ENCODE measurements at regions not wholly inside any gene's neighbourhood (a gene's known extent, or its start where the extent isn't known, plus 50 kb on each side); places are given as distances from the start of the nearest gene placed in this dataset.
"Not testable (repeated sequence)": the region's sequence is repeated elsewhere in the genome, so short reads cannot be mapped to it uniquely, and the experiment has no call there.

- Mint-ChIP-seq H3K27me3 (peaks cover 13% of the 10 kb centered on the region), H3K9me3 (no peaks in the 10 kb centered on the region), H3K4me1 (no peaks in the 10 kb centered on the region), H3K27ac (no peak overlapping the region), H3K36me3 (no peaks in the 10 kb centered on the region), H3K4me3 (no peak overlapping the region)
- POLR2A ChIA-PET: no interaction called here
- ATAC-seq (ENCODE audit: low read depth) (no peak), DNase-seq (no peak)
Measured at GRCh38 chr2:219737270-219737691, 109.9 kb downstream of the SLC4A3 start.

GRCh38 chr2:219739066-219739465 is 111.6 kb downstream of the SLC4A3 start:
- Mint-ChIP-seq H3K36me3 (no peaks in the 10 kb centered on the region), H3K27me3 (peaks cover 9% of the 10 kb centered on the region), H3K9me3 (no peaks in the 10 kb centered on the region), H3K4me1 (no peaks in the 10 kb centered on the region), H3K4me3 (no peak overlapping the region), H3K27ac (no peak overlapping the region)
- POLR2A ChIA-PET: no interaction called here
- DNase-seq: no peak
- ATAC-seq (ENCODE audit: low read depth): no peak

DNA sequence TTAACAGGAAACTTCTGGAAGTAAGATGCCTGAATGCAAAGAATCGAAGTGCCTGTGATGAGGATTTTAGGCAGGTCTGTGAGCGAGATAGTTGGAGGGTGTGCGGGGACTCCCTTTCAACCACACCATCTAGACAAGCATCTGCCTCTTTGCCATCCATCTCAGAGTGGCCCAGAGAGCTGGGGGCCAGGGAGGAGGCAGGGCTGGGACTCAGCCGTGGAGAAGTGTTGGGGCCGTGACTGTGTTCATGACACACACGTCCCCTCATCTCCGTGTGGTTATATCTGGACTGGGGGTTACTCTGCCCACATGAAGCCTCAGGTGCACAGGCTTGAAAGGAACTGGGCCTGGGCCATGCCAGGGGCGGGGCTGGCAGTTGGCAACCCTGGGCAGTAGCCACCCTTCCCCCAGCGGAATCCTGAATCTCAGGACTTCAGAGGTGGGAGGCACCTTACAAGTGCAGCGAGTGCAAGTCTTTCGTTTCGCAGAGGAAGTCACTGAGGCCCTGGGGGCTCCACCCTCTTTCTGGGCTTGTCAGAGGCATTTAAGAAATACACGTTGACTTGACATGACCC is 112.5 kb downstream of the SLC4A3 start:
- H3K4me3 Mint-ChIP-seq: no peak overlapping the region
- H3K4me1 Mint-ChIP-seq: no peaks in the 10 kb centered on the region
- H3K36me3 Mint-ChIP-seq: no peaks in the 10 kb centered on the region
- POLR2A ChIA-PET: no interaction called here
- H3K27ac Mint-ChIP-seq: no peak overlapping the region
- no peaks in the 10 kb centered on the region for H3K9me3 Mint-ChIP-seq
- peaks cover 9% of the 10 kb centered on the region for H3K27me3 Mint-ChIP-seq
- no peak for DNase-seq
- ATAC-seq (ENCODE audit: low read depth): no peak

DNA sequence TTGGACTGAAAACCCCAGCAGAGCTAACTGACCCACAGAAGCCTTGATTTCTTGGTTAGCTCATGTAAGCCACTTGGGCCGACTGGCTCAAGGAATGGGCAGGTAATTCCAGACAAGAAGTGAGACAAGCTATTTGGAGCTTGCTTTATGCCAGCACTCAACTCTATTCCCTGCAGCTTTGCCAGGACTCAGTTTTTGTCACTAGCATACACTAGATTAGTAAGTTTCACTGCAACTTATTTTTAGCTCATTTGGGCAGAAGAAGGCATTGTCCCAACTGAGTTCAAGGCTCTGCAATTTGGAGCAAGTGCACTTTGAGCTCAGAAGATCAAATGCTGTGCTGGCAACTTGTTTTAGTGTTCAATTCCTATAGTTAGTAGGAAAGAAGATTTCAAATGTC is 116.1 kb downstream of the SLC4A3 start:
- POLR2A ChIA-PET: no interaction called here
- Mint-ChIP-seq H3K4me3 (no peak overlapping the region), H3K27ac (no peak overlapping the region), H3K36me3 (no peaks in the 10 kb centered on the region), H3K27me3 (no peaks in the 10 kb centered on the region), H3K9me3 (no peaks in the 10 kb centered on the region), H3K4me1 (no peaks in the 10 kb centered on the region)
- ATAC-seq (ENCODE audit: low read depth) (no peak), DNase-seq (no peak)

DNA sequence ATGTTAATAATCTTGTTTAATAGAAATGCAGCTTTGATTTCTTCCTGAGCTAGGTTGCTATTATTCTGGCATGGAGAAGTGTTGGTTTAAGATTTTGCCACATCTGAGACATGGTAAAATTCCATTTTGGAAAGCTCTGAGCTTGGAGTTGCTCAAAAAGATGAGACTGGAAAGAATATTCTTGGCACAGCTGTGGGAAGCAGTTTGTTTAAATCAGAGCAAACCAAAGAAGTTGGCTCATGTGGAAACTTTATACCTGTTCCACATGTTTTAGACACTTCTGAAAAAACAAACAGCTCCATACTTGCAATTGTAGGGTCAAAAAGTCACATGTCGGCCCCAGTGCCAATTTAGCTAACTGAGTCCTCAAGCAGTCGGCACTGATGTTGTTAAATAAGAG is 116.6 kb downstream of the SLC4A3 start:
- Mint-ChIP-seq H3K27me3 (no peaks in the 10 kb centered on the region), H3K27ac (no peak overlapping the region), H3K4me3 (no peak overlapping the region), H3K4me1 (no peaks in the 10 kb centered on the region), H3K9me3 (no peaks in the 10 kb centered on the region), H3K36me3 (no peaks in the 10 kb centered on the region)
- POLR2A ChIA-PET: no interaction called here
- ATAC-seq (ENCODE audit: low read depth) (no peak), DNase-seq (no peak)

DNA sequence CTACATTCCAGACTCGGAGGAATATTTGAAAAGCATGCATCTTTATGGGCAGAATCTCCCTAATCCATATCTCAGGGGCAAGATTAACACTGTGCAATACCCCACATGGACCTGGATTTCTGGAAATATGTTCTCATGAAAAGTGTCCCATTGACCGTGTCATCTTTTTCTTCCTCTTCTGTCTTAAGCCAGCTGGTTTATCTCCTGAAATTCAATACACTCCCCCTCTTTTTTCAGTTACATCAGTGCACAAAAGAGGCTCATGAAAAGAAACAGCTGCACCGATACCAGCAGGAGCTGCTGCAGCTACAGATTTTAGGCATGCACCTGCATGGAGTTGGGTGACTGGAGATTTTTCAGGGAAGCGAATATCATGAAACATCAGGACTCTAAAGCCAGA is 117.2 kb downstream of the SLC4A3 start:
- Mint-ChIP-seq H3K9me3 (no peaks in the 10 kb centered on the region), H3K4me3 (no peak overlapping the region), H3K4me1 (no peaks in the 10 kb centered on the region), H3K27ac (no peak overlapping the region), H3K36me3 (no peaks in the 10 kb centered on the region), H3K27me3 (no peaks in the 10 kb centered on the region)
- POLR2A ChIA-PET: no interaction called here
- ATAC-seq (ENCODE audit: low read depth): no peak
- no peak for DNase-seq

DNA sequence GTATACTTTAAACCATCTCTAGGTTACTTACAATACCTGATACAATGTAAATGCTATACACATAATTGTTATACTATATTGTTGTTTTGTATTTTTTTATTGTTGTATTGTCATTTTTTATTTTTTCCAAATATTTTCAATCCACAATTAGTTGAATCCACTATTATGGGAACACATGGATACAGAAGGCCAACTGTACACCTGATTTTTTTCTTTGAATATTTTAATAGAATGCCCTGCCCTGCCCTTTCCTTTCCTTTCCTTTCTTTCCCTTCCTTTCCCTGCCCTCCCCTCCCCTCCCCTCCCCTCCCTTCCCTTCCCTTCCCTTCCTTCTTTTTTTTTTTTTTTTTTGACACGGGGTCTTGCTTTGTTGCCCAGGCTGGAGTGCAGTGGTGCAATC is 120.2 kb downstream of the SLC4A3 start:
- no peaks in the 10 kb centered on the region for H3K9me3 Mint-ChIP-seq
- no peaks in the 10 kb centered on the region for H3K36me3 Mint-ChIP-seq
- H3K4me1 Mint-ChIP-seq: no peaks in the 10 kb centered on the region
- POLR2A ChIA-PET: no interaction called here
- DNase-seq (no peak), ATAC-seq (ENCODE audit: low read depth) (no peak)
- no peaks in the 10 kb centered on the region for H3K27me3 Mint-ChIP-seq
- no peak overlapping the region for H3K27ac Mint-ChIP-seq
- no peak overlapping the region for H3K4me3 Mint-ChIP-seq

DNA sequence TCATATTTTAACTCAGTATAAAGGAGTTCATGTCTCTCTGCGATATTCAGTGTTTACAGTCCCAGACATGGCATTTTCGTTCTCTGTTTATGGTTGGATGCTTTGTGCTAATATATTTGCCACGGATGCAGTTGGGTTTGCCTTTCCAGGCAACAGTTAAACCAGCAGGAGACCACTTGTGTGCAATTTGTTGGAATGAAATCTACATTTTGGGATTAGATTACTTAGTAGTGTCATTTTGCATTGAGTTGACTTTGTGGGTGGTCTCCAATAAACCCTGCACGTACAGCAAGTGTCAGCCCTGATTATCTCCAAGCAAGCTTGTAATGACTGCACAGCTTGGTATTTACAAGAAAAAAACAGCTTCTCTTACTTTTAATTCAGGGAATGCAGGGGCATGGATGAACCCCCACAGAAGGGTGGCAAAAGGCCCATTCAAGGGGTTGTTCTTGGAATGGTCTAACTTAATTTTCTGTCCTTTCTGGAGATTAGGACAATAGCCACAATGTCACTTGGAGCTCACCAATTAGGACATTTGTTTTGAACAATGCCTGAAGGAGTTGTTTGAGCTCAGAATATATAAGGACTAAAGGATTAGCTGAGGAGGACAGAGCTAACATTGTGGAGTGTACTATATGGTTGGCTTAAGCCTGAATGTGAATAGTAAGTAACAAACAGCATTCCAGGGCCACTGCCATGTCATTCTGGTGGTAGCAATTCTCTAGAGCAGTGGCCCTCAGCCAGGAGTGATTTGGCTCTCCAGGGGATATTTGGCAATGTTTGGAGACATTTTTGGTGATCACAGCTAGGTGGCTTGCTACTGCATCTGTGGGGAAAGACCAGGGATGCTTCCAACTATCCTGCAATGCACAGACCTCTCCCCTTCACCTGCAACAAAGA is 121.5 kb downstream of the SLC4A3 start:
- H3K27ac Mint-ChIP-seq: no peak overlapping the region
- no peak overlapping the region for H3K4me3 Mint-ChIP-seq
- H3K27me3 Mint-ChIP-seq: no peaks in the 10 kb centered on the region
- POLR2A ChIA-PET: no interaction called here
- ATAC-seq (ENCODE audit: low read depth) (no peak), DNase-seq (no peak)
- no peaks in the 10 kb centered on the region for H3K9me3 Mint-ChIP-seq
- H3K36me3 Mint-ChIP-seq: no peaks in the 10 kb centered on the region
- no peaks in the 10 kb centered on the region for H3K4me1 Mint-ChIP-seq

GRCh38 chr2:219751121-219751520 is 123.7 kb downstream of the SLC4A3 start:
- H3K27me3 Mint-ChIP-seq; ATAC-seq (ENCODE audit: low read depth); H3K36me3 Mint-ChIP-seq; POLR2A ChIA-PET; DNase-seq; H3K9me3 Mint-ChIP-seq; H3K4me3 Mint-ChIP-seq; H3K27ac Mint-ChIP-seq; H3K4me1 Mint-ChIP-seq: not testable (repeated sequence)

DNA sequence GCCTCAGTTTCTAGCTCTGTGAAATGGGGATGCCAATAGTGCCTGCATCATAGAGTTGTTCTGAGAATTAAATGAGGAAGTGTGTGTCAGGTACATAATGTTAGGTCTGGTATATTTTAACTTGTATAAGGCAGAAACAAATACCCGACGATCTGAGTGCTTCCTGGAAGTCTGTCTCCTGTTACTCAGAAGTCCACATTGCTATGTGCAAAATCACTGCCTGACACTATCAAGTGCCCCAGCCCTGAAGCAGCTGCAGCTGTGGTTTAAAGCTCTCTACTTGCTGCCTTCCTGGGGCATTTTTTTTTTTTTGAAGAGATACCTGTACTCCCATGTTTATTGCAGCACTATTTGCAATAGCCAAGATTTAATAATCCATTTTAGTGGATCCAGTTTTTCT is 125.3 kb downstream of the SLC4A3 start:
- DNase-seq: no peak
- ATAC-seq (ENCODE audit: low read depth): no peak
- Mint-ChIP-seq H3K36me3 (no peaks in the 10 kb centered on the region), H3K27me3 (no peaks in the 10 kb centered on the region), H3K9me3 (peaks cover 4% of the 10 kb centered on the region), H3K4me3 (no peak overlapping the region), H3K27ac (no peak overlapping the region), H3K4me1 (no peaks in the 10 kb centered on the region)
- POLR2A ChIA-PET: no interaction called here

DNA sequence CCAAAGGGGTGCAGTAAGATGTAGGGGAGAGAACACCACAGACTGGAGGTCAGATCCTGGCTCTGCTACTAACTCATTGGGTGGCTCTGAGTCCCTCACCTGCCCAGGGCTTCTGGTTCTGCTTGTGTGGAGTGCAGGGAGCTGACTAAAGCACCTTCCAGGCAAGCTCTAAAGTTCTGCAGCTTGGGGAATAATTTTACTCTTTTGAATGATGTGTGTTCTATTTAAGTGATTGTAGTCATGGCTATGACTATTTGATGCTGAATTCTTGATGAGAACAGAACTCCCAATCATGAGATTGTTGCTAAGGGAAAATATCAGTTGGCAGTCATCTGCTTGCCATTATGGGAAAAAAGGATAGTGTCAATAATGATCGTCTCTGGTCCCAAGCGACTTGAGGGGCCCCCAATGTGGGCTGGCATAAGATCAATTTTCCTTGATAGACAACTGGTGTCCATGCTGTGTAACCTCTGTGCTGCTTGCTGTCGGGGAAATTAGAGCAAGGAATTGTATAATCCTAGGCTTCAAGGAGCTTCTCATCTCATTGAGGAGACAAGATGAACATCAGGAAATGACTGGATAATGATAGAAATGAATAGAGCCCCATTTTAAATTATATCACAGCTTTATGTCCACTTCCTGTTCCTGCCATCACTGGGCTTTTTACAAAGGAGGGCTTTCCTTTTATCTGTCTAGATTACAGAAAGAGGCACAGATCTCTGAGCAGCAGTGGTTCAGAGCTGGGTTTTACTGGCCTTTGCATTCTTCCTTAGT is 131.7 kb downstream of the SLC4A3 start:
- no peak overlapping the region for H3K27ac Mint-ChIP-seq
- POLR2A ChIA-PET: no interaction called here
- H3K4me1 Mint-ChIP-seq: no peaks in the 10 kb centered on the region
- peaks cover 2% of the 10 kb centered on the region for H3K27me3 Mint-ChIP-seq
- peaks cover 4% of the 10 kb centered on the region for H3K9me3 Mint-ChIP-seq
- DNase-seq (no peak), ATAC-seq (ENCODE audit: low read depth) (no peak)
- no peaks in the 10 kb centered on the region for H3K36me3 Mint-ChIP-seq
- no peak overlapping the region for H3K4me3 Mint-ChIP-seq

DNA sequence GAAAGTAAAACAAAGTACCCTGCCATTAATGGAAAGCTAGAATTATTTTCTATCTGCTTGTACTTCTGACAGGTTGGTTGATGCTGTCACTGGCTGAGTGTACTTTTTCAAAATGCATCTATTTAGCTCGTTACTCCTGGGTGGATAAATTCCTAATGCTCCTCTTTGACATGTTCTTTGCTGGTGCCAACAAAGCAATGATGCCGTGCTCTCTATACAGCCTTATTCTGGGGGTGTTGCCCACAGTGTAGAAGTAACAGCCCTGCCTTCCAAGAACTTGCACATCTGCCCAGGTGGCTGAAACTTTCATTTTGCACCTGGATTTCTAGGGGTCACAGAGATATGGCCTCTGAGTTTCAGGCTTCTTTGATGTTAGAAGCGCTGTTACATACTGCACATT is 132.4 kb downstream of the SLC4A3 start:
- peaks cover 2% of the 10 kb centered on the region for H3K27me3 Mint-ChIP-seq
- no peak for ATAC-seq (ENCODE audit: low read depth)
- H3K9me3 Mint-ChIP-seq: no peaks in the 10 kb centered on the region
- H3K27ac Mint-ChIP-seq: no peak overlapping the region
- POLR2A ChIA-PET: no interaction called here
- no peak overlapping the region for H3K4me3 Mint-ChIP-seq
- DNase-seq: no peak
- no peaks in the 10 kb centered on the region for H3K36me3 Mint-ChIP-seq
- no peaks in the 10 kb centered on the region for H3K4me1 Mint-ChIP-seq

GRCh38 chr2:219765231-219765911 is 137.9 kb downstream of the SLC4A3 start:
- no peak for ATAC-seq (ENCODE audit: low read depth)
- Mint-ChIP-seq H3K9me3 (peaks cover 3% of the 10 kb centered on the region), H3K36me3 (no peaks in the 10 kb centered on the region), H3K4me3 (no peak overlapping the region), H3K27ac (no peak overlapping the region), H3K4me1 (no peaks in the 10 kb centered on the region), H3K27me3 (no peaks in the 10 kb centered on the region)
- POLR2A ChIA-PET: no interaction called here
- DNase-seq: no peak
